GM18508 (cell line): ENCODE measurements at regions not wholly inside any gene's neighbourhood (a gene's known extent, or its start where the extent isn't known, plus 50 kb on each side); places are given as distances from the start of the nearest gene placed in this dataset.

ENCODE experiments used
- ATAC-seq: cut with Tn5 transposase; IDR thresholded peaks from one replicate; pipeline ENCODE4 v1.9.1; 2021; ENCODE audit warnings: moderate number of reproducible peaks; ENCODE audit not compliant: insufficient read depth, unreplicated experiment

DNA sequence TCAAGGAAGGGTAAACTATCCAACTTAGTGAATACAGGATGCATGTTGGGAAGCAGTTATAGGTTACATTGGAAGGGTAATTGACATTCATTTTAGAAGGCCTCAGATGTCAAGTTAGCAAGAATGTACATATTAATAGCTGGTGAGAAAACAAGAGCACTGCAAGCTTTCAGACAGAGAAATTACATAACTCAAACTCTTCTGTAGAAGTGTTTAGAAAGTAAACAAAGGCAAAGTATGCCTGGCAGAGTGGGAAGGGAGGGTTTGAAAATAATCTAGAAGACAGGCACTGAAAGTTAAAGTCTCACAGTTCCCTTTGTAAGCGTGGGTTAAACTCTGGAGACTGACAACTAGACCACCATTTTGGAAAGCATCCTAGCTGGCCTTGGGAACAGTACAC lies 406.2 kb downstream of the ANKRD50 start:
- no peak for ATAC-seq

- no peak for ATAC-seq
Measured at GRCh38 chr4:124307143-124307542, 405.4 kb downstream of the ANKRD50 start.

DNA sequence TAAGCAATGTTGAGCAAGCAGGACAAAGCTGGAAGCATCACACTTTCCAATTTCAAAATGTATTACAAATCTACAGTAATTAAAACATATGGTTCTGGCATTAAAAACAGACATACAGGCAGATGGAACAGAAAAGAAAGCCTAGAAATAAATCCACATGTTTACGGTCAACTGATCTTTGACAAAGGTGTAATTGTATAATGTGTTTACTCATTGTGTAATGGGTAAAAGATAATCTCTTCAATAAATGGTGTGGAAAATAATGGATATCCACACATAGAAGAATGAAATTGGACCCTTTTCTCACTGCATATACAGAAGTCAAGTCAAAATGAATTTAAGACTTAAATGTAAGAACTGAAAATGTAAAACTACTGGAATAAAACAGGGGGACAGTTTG lies 394.2 kb downstream of the ANKRD50 start:
- no peak for ATAC-seq

DNA sequence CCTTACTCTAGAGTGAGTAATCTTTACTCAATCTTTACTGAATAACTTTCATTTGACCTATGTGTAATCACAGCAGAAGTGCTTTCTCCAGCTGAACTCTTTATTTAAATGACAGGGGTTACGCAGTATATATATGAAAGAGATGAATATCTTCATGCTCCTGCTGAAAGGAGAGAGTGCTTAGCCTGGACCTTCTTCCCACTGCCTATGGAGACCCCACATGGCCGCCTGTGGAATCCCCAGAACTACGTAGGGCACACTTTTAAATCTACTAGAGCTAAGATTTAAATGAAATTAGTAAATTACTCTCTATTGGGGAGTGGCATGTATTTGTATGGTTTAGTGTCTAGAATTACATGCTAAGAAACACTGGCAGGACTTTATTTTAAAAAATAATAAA lies 391.2 kb downstream of the ANKRD50 start:
- ATAC-seq = no peak

GRCh38 chr4:124322234-124323065 lies 390.1 kb downstream of the ANKRD50 start:
- no peak for ATAC-seq

- no peak for ATAC-seq
Measured at GRCh38 chr4:124325690-124326089, 386.8 kb downstream of the ANKRD50 start.

DNA sequence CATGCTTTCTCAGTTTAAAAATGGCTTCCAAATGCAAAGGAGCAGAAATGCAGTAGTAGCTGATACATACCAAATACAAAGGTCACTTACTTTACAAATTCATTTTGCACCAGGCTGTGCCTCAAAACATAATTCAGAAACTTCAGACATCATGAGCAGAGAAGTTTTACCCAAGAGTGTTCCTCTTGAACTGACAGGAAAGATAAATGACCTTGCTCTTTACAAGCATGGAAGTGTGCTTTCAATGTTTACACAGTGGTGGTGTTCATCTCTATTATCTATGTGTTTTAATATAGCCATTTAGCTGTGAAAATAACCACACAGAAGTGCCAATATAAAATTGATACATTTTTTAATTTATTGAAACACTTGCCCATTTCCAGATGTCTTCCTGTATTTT lies 383.4 kb downstream of the ANKRD50 start:
- no peak for ATAC-seq

- ATAC-seq = no peak
Measured at GRCh38 chr4:124330045-124330444, 382.5 kb downstream of the ANKRD50 start.

- no peak for ATAC-seq
Measured at GRCh38 chr4:124331781-124332180, 380.8 kb downstream of the ANKRD50 start.

DNA sequence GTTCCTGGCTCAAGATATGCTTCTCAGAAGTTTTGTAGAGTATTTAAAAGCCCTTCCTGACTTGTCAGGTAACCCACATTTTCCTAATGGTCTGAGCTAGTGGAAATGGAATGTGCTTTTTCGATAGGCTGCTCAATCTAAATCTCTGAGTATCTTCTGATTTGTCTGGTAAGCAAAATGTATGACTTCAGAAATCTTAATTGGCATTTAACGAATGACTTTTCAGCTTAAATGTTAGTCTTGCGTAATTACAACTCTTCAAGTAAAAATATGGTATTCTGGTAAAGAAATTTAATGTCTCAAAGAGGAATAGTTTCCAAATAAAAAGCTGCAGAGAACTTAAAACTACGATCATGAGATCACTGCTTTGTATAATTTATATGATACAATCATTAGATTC lies 379.1 kb downstream of the ANKRD50 start:
- ATAC-seq = no peak

DNA sequence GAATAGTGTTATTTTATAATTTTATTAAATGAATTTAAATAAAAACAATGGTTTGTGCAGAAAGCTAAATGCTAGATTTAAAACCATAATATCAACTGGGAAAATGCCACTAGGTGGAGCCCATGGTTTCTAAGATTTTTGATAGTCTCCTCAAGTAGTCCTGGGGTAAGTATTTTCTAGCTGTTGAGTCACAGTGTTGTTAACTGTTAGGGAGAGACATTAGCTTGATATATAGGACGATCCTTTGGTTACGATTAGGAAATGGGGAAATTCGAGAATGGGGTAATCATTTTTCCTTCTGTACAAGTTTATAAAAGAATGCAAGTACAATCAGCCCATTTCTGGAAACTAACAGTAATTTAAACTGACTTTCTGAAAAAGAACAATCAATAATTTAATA lies 378.4 kb downstream of the ANKRD50 start:
- no peak for ATAC-seq

DNA sequence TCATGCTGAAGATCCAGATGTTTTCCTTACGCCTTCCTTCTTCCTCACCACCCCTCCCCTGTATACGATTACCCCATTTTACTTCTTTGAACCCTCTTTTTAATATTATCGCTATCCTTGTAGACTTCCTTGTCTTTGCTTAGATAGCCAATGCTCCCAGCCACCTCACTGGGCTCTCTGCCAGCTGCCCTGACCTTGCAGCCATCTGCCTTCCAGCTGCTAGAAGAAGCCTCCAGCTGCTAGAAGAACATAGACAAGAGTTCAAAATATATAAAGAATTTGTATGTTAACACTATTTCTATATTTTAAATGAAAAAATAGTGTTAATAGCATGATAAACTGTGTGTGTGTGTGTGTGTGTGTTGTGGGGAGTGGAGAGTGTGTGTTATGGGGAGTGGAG lies 374.7 kb downstream of the ANKRD50 start:
- ATAC-seq = no peak

DNA sequence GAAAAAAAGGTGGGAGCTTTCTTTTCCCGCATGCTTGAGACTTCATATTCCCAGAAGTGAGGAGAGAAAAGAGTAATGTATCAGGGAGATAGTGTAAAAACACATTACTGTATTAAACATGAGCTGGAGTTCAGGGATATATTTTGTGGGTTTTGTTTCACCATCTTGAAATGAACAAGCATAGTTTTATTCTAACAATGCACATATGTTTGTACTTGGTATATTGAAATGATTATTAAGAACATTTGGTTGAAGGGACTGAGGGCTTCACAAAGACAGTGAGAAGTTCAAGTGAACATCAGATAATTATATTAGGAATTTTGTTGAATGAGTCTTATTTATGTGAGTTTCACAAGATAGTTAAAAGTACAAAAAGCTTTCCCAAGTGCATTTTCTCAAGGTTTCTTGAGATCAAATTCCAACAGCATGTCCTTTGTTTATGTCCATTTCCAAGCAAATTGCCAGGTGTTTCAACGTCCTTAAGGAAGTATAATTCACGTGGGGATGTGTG lies 368.8 kb downstream of the ANKRD50 start:
- no peak for ATAC-seq

GRCh38 chr4:124372916-124373315 lies 339.6 kb downstream of the ANKRD50 start:
- no peak for ATAC-seq

- no peak for ATAC-seq
Measured at GRCh38 chr4:124386163-124386562, 326.4 kb downstream of the ANKRD50 start.

DNA sequence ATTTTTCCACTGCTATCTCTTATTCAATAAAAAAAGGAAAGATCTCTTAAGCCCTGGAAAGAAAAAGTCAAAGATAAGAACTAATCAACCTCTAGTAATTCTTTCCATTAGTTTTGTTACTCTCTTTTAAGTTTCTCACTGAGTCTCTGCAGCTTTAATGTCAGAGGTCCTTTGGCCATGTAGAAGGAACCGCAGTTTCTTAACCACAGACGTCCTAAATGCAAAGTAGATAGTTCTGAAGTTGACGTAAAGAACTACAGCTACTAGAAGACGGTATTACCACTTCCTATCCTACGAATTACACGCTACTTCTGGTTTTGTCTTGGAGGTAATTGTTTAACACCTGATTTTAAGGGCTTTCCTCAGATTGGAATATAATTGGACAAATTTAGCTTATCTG lies 325.9 kb downstream of the ANKRD50 start:
- no peak for ATAC-seq

GRCh38 chr4:124389591-124389990 lies 322.9 kb downstream of the ANKRD50 start:
- no peak for ATAC-seq

DNA sequence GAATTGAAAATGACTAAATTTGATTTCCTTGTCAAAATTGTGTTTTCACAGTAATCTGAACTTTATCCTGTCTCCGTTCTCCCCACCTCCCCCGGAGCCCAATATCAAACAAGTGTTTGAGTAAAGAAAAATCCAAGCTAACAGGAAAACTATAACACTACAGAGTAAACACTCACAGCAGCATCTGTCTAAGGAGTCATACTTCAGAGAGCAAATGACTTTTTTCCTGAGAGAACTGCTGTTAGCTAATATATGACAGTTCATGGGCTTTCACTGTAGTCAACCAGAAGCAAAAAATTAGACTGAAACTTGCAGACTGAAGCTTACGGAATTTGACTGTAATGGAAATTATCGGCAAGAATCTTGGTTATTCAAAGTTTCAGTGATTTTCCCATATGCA lies 321.7 kb downstream of the ANKRD50 start:
- no peak for ATAC-seq

- ATAC-seq = no peak
Measured at GRCh38 chr4:124396333-124396732, 316.2 kb downstream of the ANKRD50 start.

DNA sequence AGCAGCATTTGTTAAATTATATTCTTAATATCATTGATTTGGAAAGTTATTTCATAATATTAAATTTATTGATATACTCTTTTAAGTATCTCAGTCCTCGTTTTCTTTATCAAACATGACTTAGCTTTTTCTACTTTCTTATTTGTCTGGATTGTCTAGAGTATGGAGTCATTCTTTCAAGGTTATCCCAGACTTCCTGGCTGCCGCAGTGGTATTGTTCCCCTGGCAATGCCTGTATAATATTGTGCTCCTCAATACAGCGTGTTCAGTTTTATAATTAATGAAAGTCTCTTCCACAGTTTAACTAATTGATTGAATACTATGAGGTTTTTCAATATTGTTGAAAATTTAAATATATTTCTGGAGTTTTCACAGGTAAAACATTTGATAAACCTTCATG lies 310.9 kb downstream of the ANKRD50 start:
- no peak for ATAC-seq

DNA sequence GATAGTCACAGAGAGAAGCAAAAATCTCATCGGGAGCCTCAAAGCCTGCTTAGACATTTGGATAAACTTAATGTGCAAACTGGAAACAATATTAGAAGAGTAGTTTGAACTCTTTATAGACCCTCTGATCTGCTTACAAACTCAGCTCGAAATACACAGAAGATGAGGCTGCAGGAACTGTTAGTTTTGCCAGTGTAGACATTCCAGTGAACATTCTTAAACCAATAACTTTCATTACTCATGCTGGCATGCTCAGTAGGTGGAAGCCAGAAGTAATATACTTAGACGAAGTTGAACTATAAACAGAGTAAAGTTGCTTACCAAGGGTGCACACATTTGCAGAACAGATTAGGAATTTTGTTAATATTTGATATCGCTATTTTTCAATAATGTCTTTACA lies 303.5 kb downstream of the ANKRD50 start:
- ATAC-seq = no peak
